ENCODE measurements at regions not wholly inside any gene's neighbourhood (a gene's known extent, or its start where the extent isn't known, plus 50 kb on each side); places are given as distances from the start of the nearest gene placed in this dataset.

GRCh38 chr2:62398356-62398755, 107.6 kb downstream of the TMEM17 start:
- TF ChIP-seq REST (IDR thresholded peaks at IDR 0.05; ENCODE audit: insufficient read depth in 1 of 2, low read depth in 2 of 2, low read length in 1 of 2) (no peak), POLR2AphosphoS5 (IDR thresholded peaks at IDR 0.05; ENCODE audit: low read depth, low read length) (no peak)
- TF ChIP-seq, protein P1, sequence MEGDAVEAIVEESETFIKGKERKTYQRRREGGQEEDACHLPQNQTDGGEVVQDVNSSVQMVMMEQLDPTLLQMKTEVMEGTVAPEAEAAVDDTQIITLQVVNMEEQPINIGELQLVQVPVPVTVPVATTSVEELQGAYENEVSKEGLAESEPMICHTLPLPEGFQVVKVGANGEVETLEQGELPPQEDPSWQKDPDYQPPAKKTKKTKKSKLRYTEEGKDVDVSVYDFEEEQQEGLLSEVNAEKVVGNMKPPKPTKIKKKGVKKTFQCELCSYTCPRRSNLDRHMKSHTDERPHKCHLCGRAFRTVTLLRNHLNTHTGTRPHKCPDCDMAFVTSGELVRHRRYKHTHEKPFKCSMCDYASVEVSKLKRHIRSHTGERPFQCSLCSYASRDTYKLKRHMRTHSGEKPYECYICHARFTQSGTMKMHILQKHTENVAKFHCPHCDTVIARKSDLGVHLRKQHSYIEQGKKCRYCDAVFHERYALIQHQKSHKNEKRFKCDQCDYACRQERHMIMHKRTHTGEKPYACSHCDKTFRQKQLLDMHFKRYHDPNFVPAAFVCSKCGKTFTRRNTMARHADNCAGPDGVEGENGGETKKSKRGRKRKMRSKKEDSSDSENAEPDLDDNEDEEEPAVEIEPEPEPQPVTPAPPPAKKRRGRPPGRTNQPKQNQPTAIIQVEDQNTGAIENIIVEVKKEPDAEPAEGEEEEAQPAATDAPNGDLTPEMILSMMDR (IDR thresholded peaks at IDR 0.05): no peak

Measured in Panc1 (cell line).